ENCODE measurements at regions not wholly inside any gene's neighbourhood (a gene's known extent, or its start where the extent isn't known, plus 50 kb on each side); places are given as distances from the start of the nearest gene placed in this dataset.
A peak's percentile ranks its signal among the peaks of the same experiment; 100 is the strongest.

DNA sequence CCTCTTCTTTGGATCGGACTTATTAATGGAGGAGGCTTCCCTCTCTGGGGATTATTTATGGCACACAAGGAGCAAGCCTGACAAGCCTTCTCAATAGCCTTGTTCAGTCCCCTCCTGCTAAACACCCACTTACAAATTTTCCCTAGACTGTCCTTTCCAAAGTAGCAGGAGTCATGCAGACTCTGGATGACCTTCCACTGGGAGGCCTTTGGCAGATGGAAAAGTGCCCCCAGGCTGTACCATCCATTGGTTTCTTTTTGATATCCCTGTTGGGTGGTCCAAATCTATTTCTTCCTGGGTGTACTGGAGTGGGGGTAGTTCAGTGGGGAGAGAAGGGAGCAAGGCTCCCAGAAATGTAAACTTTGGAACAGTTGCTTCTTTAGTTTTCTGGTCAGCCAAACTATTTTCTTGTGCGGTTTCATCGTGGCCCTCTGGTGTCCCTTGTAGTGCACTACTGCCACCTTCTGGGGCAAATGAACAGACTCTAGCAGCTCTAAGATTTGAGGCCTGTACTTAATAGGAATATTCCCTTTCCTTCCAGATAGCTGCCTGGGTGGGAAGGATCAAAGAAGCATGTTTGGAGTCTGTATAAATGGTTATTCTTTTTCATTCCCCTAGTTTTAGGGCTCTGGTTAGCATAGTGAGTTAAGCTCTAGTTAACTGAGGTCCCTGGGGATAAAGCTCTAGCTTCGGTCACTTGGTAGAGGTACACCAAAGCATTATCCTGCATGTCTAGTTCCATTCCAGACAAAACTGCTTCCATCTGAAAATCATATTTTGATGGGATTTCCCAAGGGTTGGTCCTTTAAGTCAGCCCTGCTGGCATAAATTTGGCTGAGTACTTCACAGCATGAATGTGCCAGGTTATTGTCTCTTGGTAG, 409.5 kb downstream of the SLC6A15 start:
- H3K27ac ChIP-seq, result no peak overlapping the region
- no peaks in the 10 kb centered on the region for H3K36me3 Mint-ChIP-seq
- H3K4me1 Mint-ChIP-seq, result peaks cover 5% of the 10 kb centered on the region
- TF ChIP-seq, protein P1, sequence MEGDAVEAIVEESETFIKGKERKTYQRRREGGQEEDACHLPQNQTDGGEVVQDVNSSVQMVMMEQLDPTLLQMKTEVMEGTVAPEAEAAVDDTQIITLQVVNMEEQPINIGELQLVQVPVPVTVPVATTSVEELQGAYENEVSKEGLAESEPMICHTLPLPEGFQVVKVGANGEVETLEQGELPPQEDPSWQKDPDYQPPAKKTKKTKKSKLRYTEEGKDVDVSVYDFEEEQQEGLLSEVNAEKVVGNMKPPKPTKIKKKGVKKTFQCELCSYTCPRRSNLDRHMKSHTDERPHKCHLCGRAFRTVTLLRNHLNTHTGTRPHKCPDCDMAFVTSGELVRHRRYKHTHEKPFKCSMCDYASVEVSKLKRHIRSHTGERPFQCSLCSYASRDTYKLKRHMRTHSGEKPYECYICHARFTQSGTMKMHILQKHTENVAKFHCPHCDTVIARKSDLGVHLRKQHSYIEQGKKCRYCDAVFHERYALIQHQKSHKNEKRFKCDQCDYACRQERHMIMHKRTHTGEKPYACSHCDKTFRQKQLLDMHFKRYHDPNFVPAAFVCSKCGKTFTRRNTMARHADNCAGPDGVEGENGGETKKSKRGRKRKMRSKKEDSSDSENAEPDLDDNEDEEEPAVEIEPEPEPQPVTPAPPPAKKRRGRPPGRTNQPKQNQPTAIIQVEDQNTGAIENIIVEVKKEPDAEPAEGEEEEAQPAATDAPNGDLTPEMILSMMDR (IDR thresholded peaks at IDR 0.05), result peak; percentile 85
- TF ChIP-seq EZH2 (IDR thresholded peaks at IDR 0.05), result no peak
- no peak for TF ChIP-seq EZH2phosphoT487 (IDR thresholded peaks at IDR 0.05)
- DNase-seq (ENCODE audit: low spot score), result peak; percentile 77
- no peaks in the 10 kb centered on the region for H3K36me3 ChIP-seq
- H3K4me3 ChIP-seq, result no peak overlapping the region
- H3K27ac Mint-ChIP-seq, result no peak overlapping the region
- H3K4me2 ChIP-seq, result no peak overlapping the region
- no peaks in the 10 kb centered on the region for H4K20me1 ChIP-seq (ENCODE audit: low read depth)
- peak overlapping the region; percentile 89 for H2AFZ ChIP-seq (replicated peaks)
- peaks cover 3% of the 10 kb centered on the region for H3K27me3 Mint-ChIP-seq (ENCODE audit: insufficient read depth, low read depth)
- H3K9ac ChIP-seq, result no peak overlapping the region
- no peaks in the 10 kb centered on the region for H3K79me2 ChIP-seq (ENCODE audit: low read depth)
- no peaks in the 10 kb centered on the region for H3F3A ChIP-seq (ENCODE audit: low read depth)
- no peaks in the 10 kb centered on the region for H3K27me3 ChIP-seq
- H3K4me3 Mint-ChIP-seq, result no peak overlapping the region
- no peaks in the 10 kb centered on the region for H3K9me3 ChIP-seq (ENCODE audit: low read depth)
- H3K9me3 Mint-ChIP-seq, result no peaks in the 10 kb centered on the region
- H3K4me1 ChIP-seq, result no peaks in the 10 kb centered on the region

DNA sequence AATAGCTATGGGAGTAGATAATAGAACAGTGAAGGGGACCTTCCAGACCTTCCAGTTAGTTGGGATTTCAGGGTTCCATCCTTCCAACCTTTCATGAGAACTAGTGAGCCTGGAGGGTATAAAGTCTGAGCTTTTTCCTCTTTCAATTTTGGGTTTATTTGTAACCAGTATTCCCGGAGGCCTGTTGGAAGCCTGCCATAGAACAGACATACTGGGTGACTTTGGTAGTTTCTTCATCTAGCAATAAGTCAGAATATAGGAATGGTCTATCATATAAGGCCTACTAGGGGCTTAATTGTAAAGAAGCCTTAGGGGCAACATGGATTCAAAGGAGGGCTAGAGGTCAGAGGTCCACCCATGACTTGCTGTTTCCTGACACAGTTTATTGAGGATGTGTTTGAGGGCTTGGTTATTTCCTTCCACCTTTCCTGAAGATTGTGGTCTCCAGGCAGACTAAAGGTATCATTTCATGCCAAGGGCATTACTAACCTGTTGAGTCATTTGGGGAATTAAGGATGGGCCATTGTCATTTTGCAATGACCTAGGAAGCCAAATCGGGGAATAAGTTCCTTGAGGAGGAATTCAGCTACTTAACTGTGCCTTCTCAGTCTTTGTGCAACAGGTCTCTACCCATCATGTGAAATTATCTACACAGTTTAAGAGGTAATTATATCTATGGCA, 410.3 kb downstream of the SLC6A15 start:
- no peak overlapping the region for H3K27ac ChIP-seq
- Mint-ChIP-seq H3K4me3 (no peak overlapping the region), H3K27ac (no peak overlapping the region), H3K4me1 (no peaks in the 10 kb centered on the region), H3K9me3 (no peaks in the 10 kb centered on the region), H3K27me3 (ENCODE audit: insufficient read depth, low read depth) (peaks cover 3% of the 10 kb centered on the region), H3K36me3 (no peaks in the 10 kb centered on the region)
- H3K9ac ChIP-seq, result no peak overlapping the region
- DNase-seq (ENCODE audit: low spot score), result no peak
- no peaks in the 10 kb centered on the region for H3K4me1 ChIP-seq
- H3F3A ChIP-seq (ENCODE audit: low read depth), result no peaks in the 10 kb centered on the region
- H3K36me3 ChIP-seq, result no peaks in the 10 kb centered on the region
- no peaks in the 10 kb centered on the region for H3K27me3 ChIP-seq
- H4K20me1 ChIP-seq (ENCODE audit: low read depth), result no peaks in the 10 kb centered on the region
- no peak overlapping the region for H3K4me3 ChIP-seq
- no peak overlapping the region for H3K4me2 ChIP-seq
- H3K79me2 ChIP-seq (ENCODE audit: low read depth), result no peaks in the 10 kb centered on the region
- TF ChIP-seq, protein P1 (IDR thresholded peaks at IDR 0.05), result no peak
- TF ChIP-seq EZH2 (IDR thresholded peaks at IDR 0.05), result no peak
- TF ChIP-seq EZH2phosphoT487 (IDR thresholded peaks at IDR 0.05), result no peak
- H3K9me3 ChIP-seq (ENCODE audit: low read depth), result no peaks in the 10 kb centered on the region
- H2AFZ ChIP-seq (replicated peaks), result no peak overlapping the region

DNA sequence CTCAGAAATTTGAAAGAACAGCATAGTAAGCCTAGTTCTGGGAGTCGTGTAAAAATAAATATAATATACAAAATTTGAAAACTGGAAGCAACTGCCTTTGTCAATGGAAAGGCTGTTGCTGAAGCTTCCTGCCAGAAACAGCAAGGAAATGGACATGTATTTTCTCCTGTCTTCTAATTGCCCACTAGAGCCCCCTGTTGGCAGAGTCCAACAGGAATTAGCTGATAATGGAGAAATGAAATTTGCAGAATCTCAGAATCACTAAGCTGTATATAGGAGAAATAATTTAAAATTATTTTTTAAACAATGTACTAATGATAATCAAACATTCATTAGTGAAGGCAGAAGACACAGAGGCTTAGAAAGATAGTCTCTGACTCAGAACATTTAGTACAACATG, 414.8 kb downstream of the SLC6A15 start:
- Histone ChIP-seq H3K4me1 (no peaks in the 10 kb centered on the region), H3K9me3 (ENCODE audit: low read depth) (no peaks in the 10 kb centered on the region), H3K27me3 (no peaks in the 10 kb centered on the region), H3K4me3 (no peak overlapping the region), H3K9ac (no peak overlapping the region), H3K36me3 (no peaks in the 10 kb centered on the region), H3K4me2 (no peak overlapping the region), H3F3A (ENCODE audit: low read depth) (no peaks in the 10 kb centered on the region), H2AFZ (replicated peaks) (no peak overlapping the region), H3K27ac (no peak overlapping the region), H4K20me1 (ENCODE audit: low read depth) (no peaks in the 10 kb centered on the region), H3K79me2 (ENCODE audit: low read depth) (no peaks in the 10 kb centered on the region)
- DNase-seq (ENCODE audit: low spot score), result peak; percentile 9
- Mint-ChIP-seq H3K4me1 (no peaks in the 10 kb centered on the region), H3K9me3 (no peaks in the 10 kb centered on the region), H3K27me3 (ENCODE audit: insufficient read depth, low read depth) (no peaks in the 10 kb centered on the region), H3K27ac (no peak overlapping the region), H3K36me3 (no peaks in the 10 kb centered on the region), H3K4me3 (no peak overlapping the region)
- TF ChIP-seq, protein P1 (IDR thresholded peaks at IDR 0.05), result peak; percentile 50
- TF ChIP-seq EZH2phosphoT487 (IDR thresholded peaks at IDR 0.05) (no peak), EZH2 (IDR thresholded peaks at IDR 0.05) (no peak)

Measured in neural progenitor cell (in vitro differentiated cells).